Endothelial cell of umbilical vein (primary cell): ENCODE measurements at regions not wholly inside any gene's neighbourhood (a gene's known extent, or its start where the extent isn't known, plus 50 kb on each side); places are given as distances from the start of the nearest gene placed in this dataset.
A peak's percentile ranks its signal among the peaks of the same experiment; 100 is the strongest.

Experiments
- BruUV-seq: library from RNA; stranded (reverse); fragments of 400-500 nt; replicated peaks from 2 replicates; lab custom pipeline; 2021; lab: Mats Ljungman, UMichigan
- CTCF ChIA-PET: fragments of 300-600, 350-600 bp; sonication (Branson Sonifier 250); formaldehyde crosslinking; loops from one replicate; lab custom pipeline; 2021; ENCODE audit warnings: antibody characterized with exemption, inconsistent platforms; lab: Charles Lee
- POLR2A ChIA-PET: fragments of 300-600, 350-600 bp; sonication (Branson Sonifier 250); formaldehyde crosslinking; loops from one replicate; lab custom pipeline; 2021; ENCODE audit warnings: antibody characterized with exemption, inconsistent platforms; lab: Charles Lee
- DNase-seq: peaks from one replicate; pipeline ENCODE4 v3.0.0-alpha.2; 2011; ENCODE audit warnings: low read depth, low spot score
- FAIRE-seq: peaks from 2 replicates; lab custom pipeline; 2011; peaks lifted over from hg19 to GRCh38; lab: Jason Lieb, UNC
- H2AFZ ChIP-seq: 2 replicates; pipeline ENCODE4 v1.6.0; 2012; ENCODE audit warnings: low read depth, low read length, control low read depth, inconsistent platforms
- H3K27ac ChIP-seq: 2 replicates; pipeline ENCODE4 v1.5.1; 2011; ENCODE audit warnings: low read depth, mild to moderate bottlenecking, control low read depth, low read length, moderate library complexity; ENCODE audit not compliant: insufficient read depth
- H3K27me3 ChIP-seq, 2 experiments: 2 replicates each; pipeline versions ENCODE4 v1.6.0 to v1.6.1; 2011; ENCODE audit warnings: low read length in 2 of 2, mixed read lengths in 1 of 2; ENCODE audit not compliant: control insufficient read depth in 2 of 2, insufficient read depth in 2 of 2
- H3K36me3 ChIP-seq, 2 experiments: 2 replicates in 1 of 2; 3 replicates in 1 of 2; pipeline ENCODE4 v1.5.1; 2011; ENCODE audit warnings: low read length in 2 of 2, mild to moderate bottlenecking in 1 of 2, moderate library complexity in 1 of 2; ENCODE audit not compliant: control insufficient read depth in 2 of 2, insufficient read depth in 2 of 2; ENCODE audit errors: extremely low read depth in 1 of 2
- H3K4me1 ChIP-seq: 3 replicates; pipeline ENCODE4 v1.5.1; 2011; ENCODE audit warnings: mild to moderate bottlenecking, low read length; ENCODE audit not compliant: control insufficient read depth, insufficient read depth; ENCODE audit errors: extremely low read depth
- H3K4me2 ChIP-seq: 2 replicates; pipeline ENCODE4 v1.6.1; 2011; ENCODE audit warnings: low read length, control low read depth, mixed read lengths; ENCODE audit not compliant: insufficient read depth
- H3K4me3 ChIP-seq, 3 experiments: fragments of 200-600 bp in 1 of 3; sonication (generic), shearing (Covaris generic) in 1 of 3; replicated peaks in 1 of 3; 2 replicates each; pipeline ENCODE4 v1.5.1; 2011 to 2016; ENCODE audit warnings: control low read depth in 3 of 3, low read length in 3 of 3, mild to moderate bottlenecking in 2 of 3, inconsistent platforms in 1 of 3, low read depth in 1 of 3, moderate library complexity in 1 of 3; ENCODE audit not compliant: insufficient read depth in 1 of 3
- H3K79me2 ChIP-seq: 2 replicates; pipeline ENCODE4 v1.6.0; 2012; ENCODE audit warnings: low read length, inconsistent platforms; ENCODE audit not compliant: control insufficient read depth, insufficient read depth
- H3K9ac ChIP-seq: replicated peaks from 2 replicates; pipeline ENCODE3; 2011; ENCODE audit warnings: low read length, control low read depth; ENCODE audit not compliant: insufficient read depth; ENCODE audit errors: extremely low read depth
- H3K9me1 ChIP-seq: replicated peaks from 3 replicates; pipeline ENCODE4 v1.6.0; 2011; ENCODE audit warnings: mild to moderate bottlenecking, low read length; ENCODE audit not compliant: control insufficient read depth, insufficient read depth; ENCODE audit errors: extremely low read depth
- H3K9me3 ChIP-seq: replicated peaks from 2 replicates; pipeline ENCODE4 v1.5.1; 2012; ENCODE audit warnings: low read length, inconsistent platforms; ENCODE audit not compliant: control insufficient read depth, insufficient read depth
- H4K20me1 ChIP-seq: replicated peaks from 2 replicates; pipeline ENCODE3; 2011; ENCODE audit warnings: mild to moderate bottlenecking, low read length; ENCODE audit not compliant: control insufficient read depth, insufficient read depth; ENCODE audit errors: extremely low read depth
- CTCF ChIP-seq, 2 donors: IDR thresholded peaks; 1 replicate in 1 of 2; 2 replicates in 1 of 2; pipeline ENCODE4 v1.5.1; 2011; ENCODE audit warnings: low read length in 2 of 2, mild to moderate bottlenecking in 2 of 2, moderate library complexity in 2 of 2, control low read depth in 1 of 2, inconsistent platforms in 1 of 2, low read depth in 1 of 2; ENCODE audit not compliant: insufficient read depth in 1 of 2; ENCODE audit errors: extremely low read depth in 1 of 2
- GATA2 ChIP-seq: IDR thresholded peaks from 2 replicates; pipeline ENCODE4 v1.7.0; 2011; ENCODE audit warnings: low read depth, mild to moderate bottlenecking, moderate library complexity, mixed read lengths, low read length; ENCODE audit not compliant: insufficient read length, insufficient read depth
- JUN ChIP-seq: IDR thresholded peaks from 2 replicates; pipeline ENCODE4 v1.6.1; 2011; ENCODE audit warnings: borderline replicate concordance, low read depth; ENCODE audit not compliant: insufficient read length, insufficient read depth
- MAX ChIP-seq: IDR thresholded peaks from 2 replicates; pipeline ENCODE4 v1.6.1; 2011; ENCODE audit not compliant: insufficient read depth, insufficient read length
- POLR2AphosphoS5 ChIP-seq: IDR thresholded peaks from 2 replicates; pipeline ENCODE4 v1.6.1; 2012; ENCODE audit warnings: low read depth, mild to moderate bottlenecking, control low read depth, low read length, moderate library complexity; ENCODE audit not compliant: insufficient read depth
- dilution Hi-C: fragments of 300-500 bp; cut with MboI; formaldehyde crosslinking; loops from one replicate; pipeline ENCODE4 v1.15.0; 2019; ENCODE audit warnings: low sequenced_read_pairs; ENCODE audit not compliant: extremely low pct_ligation_motif_present
- intact Hi-C: fragments of 100-400 bp; cut with micrococcal nuclease; formaldehyde crosslinking; loops from one replicate; pipeline ENCODE4 v1.10.0; 2022

- BruUV-seq, result no TSS peak
- H3K27ac ChIP-seq, result peak overlapping the region; percentile 7
- POLR2A ChIA-PET, result no interaction called here
Observed at GRCh38 chr22:27247701-27248434, 553.7 kb downstream of the MN1 start.

More at GRCh38 chr22:27247701-27248434, 553.7 kb downstream of the MN1 start:
- peaks cover 14% of the 10 kb centered on the region for H3K4me1 ChIP-seq
- H3K4me3 ChIP-seq, result peak overlapping the region in 1 of 3 experiments; percentile 2
- no peaks in the 10 kb centered on the region for H3K9me3 ChIP-seq
- H3K9ac ChIP-seq, result no peak overlapping the region
- H3K9me1 ChIP-seq, result no peaks in the 10 kb centered on the region
- intact Hi-C loops (loop anchor here (10.0 kb wide), 1 partner anchor 413 kb away; no protein-coding TSS in a partner anchor), dilution Hi-C loops (no loop called here)
- no peaks in the 10 kb centered on the region for H3K79me2 ChIP-seq
- no peaks in the 10 kb centered on the region for H4K20me1 ChIP-seq
- peak; percentile 75 for FAIRE-seq
- TF ChIP-seq MAX (peak; percentile 60), CTCF (IDR thresholded peaks at IDR 0.05; ENCODE audit: extremely low read depth in 1 of 2, insufficient read depth in 1 of 2, low read depth in 1 of 2, low read length in 2 of 2) (no peak), POLR2AphosphoS5 (no peak), GATA2 (no peak), JUN (no peak)
- DNase-seq, result peak; percentile 56
- peak overlapping the region; percentile 80 for H2AFZ ChIP-seq
- CTCF ChIA-PET, result no interaction called here
- no peaks in the 10 kb centered on the region for H3K36me3 ChIP-seq
- H3K4me2 ChIP-seq, result peak overlapping the region; percentile 34
- no peaks in the 10 kb centered on the region for H3K27me3 ChIP-seq
